SK-N-SH (cell line): ENCODE measurements at regions not wholly inside any gene's neighbourhood (a gene's known extent, or its start where the extent isn't known, plus 50 kb on each side); places are given as distances from the start of the nearest gene placed in this dataset.

Experiments used
- CTCF ChIA-PET: fragments of 300-600, 350-600 bp; formaldehyde crosslinking; extraction: SDS; loops from one replicate; lab custom pipeline; 2021; lab: Yijun Ruan, JAX
- POLR2A ChIA-PET: fragments of 350-600 bp; sonication (Branson Sonifier 250); formaldehyde crosslinking; extraction: SDS; loops from one replicate; lab custom pipeline; 2020; ENCODE audit warnings: antibody characterized with exemption, inconsistent platforms; lab: Yijun Ruan, JAX
- DNase-seq: peaks from one replicate; pipeline ENCODE4 v3.0.0; 2012
- H2AFZ ChIP-seq: fragments of 200-600 bp; sonication (generic); 2 replicates; pipeline ENCODE4 v1.8.1; 2016; ENCODE audit warnings: antibody characterized with exemption, mild to moderate bottlenecking, low read depth
- H3F3A ChIP-seq: fragments of 200-600 bp; sonication (generic); replicated peaks from 2 replicates; pipeline ENCODE3; 2016; ENCODE audit warnings: antibody characterized with exemption, mild to moderate bottlenecking; ENCODE audit not compliant: insufficient read depth
- H3K27ac ChIP-seq, 2 experiments: fragments of 200-500 bp in 1 of 2; fragments of 200-600 bp in 1 of 2; sonication (Bioruptor generic) in 1 of 2; sonication (generic), shearing (Covaris generic) in 1 of 2; 2 replicates each; pipeline versions ENCODE4 v1.5.1 to v1.6.1; 2014 to 2016; ENCODE audit warnings: low read depth in 2 of 2, inconsistent platforms in 1 of 2, low read length in 1 of 2, mild to moderate bottlenecking in 1 of 2, mixed read lengths in 1 of 2
- H3K27me3 ChIP-seq: fragments of 200-600 bp; sonication (generic), shearing (Covaris generic); 2 replicates; pipeline ENCODE4 v1.6.1; 2016; ENCODE audit warnings: mixed run types; ENCODE audit not compliant: insufficient read depth
- H3K36me3 ChIP-seq, 2 experiments: fragments of 200-500 bp in 1 of 2; fragments of 200-600 bp in 1 of 2; sonication (Bioruptor generic) in 1 of 2; sonication (generic) in 1 of 2; replicated peaks in 1 of 2; 2 replicates each; pipeline versions ENCODE3 to v1.5.1; 2014 to 2016; ENCODE audit warnings: low read length in 1 of 2, mild to moderate bottlenecking in 1 of 2; ENCODE audit not compliant: insufficient read depth in 2 of 2, control insufficient read depth in 1 of 2
- H3K4me1 ChIP-seq, 2 experiments: fragments of 200-500 bp in 1 of 2; fragments of 200-600 bp in 1 of 2; sonication (Bioruptor generic) in 1 of 2; sonication (generic), shearing (Covaris generic) in 1 of 2; 2 replicates each; pipeline versions ENCODE4 v1.5.1 to v1.6.1; 2014 to 2016; ENCODE audit warnings: low read depth in 1 of 2, low read length in 1 of 2, mixed run types in 1 of 2; ENCODE audit not compliant: insufficient read depth in 2 of 2, control insufficient read depth in 1 of 2
- H3K4me2 ChIP-seq: fragments of 200-600 bp; sonication (generic), shearing (Covaris generic); 2 replicates; pipeline ENCODE4 v1.6.1; 2017; ENCODE audit warnings: mixed run types
- H3K4me3 ChIP-seq, 2 experiments: fragments of 200-500 bp in 1 of 2; fragments of 200-600 bp in 1 of 2; sonication (Bioruptor generic) in 1 of 2; sonication (generic), shearing (Covaris generic) in 1 of 2; 2 replicates each; pipeline versions ENCODE4 v1.5.1 to v1.8.1; 2014 to 2016; ENCODE audit warnings: low read depth in 2 of 2, inconsistent platforms in 1 of 2, low read length in 1 of 2, mild to moderate bottlenecking in 1 of 2, mixed read lengths in 1 of 2, moderate library complexity in 1 of 2
- H3K79me2 ChIP-seq: fragments of 200-600 bp; sonication (generic); 2 replicates; pipeline ENCODE4 v1.8.1; 2017; ENCODE audit warnings: mild to moderate bottlenecking; ENCODE audit not compliant: insufficient read depth
- H3K9ac ChIP-seq: fragments of 200-600 bp; sonication (generic); 2 replicates; pipeline ENCODE4 v1.6.1; 2017; ENCODE audit warnings: mixed run types
- H3K9me2 ChIP-seq: fragments of 200-600 bp; sonication (generic); 2 replicates; pipeline ENCODE4 v1.6.1; 2017; ENCODE audit warnings: mixed run types
- H3K9me3 ChIP-seq: fragments of 200-600 bp; sonication (generic); 2 replicates; pipeline ENCODE4 v1.6.1; 2017; ENCODE audit warnings: mixed run types, mild to moderate bottlenecking, moderate library complexity
- H4K20me1 ChIP-seq: fragments of 200-600 bp; sonication (generic); 2 replicates; pipeline ENCODE4 v1.6.1; 2017; ENCODE audit warnings: mild to moderate bottlenecking, mixed run types; ENCODE audit not compliant: insufficient read depth
- GABPA ChIP-seq: IDR thresholded peaks from 2 replicates; pipeline ENCODE4 v1.4.0; 2012; ENCODE audit warnings: low read depth, mild to moderate bottlenecking
- MEF2A ChIP-seq: IDR thresholded peaks from 2 replicates; pipeline ENCODE4 v1.4.0; 2012; ENCODE audit warnings: low read depth, borderline replicate concordance
- RCOR1 ChIP-seq: fragments of 150-350 bp; IDR thresholded peaks from 2 replicates; pipeline ENCODE4 v1.6.1; 2017; ENCODE audit warnings: antibody characterized with exemption, low read length
- RFX5 ChIP-seq: IDR thresholded peaks from 2 replicates; pipeline ENCODE4 v1.6.1; 2012; ENCODE audit warnings: mild to moderate bottlenecking, improper control_type of control experiment, low read length
- SIN3A ChIP-seq: IDR thresholded peaks from 2 replicates; pipeline ENCODE4 v1.6.1; 2012; ENCODE audit warnings: low read depth, mild to moderate bottlenecking, low read length, moderate library complexity, borderline replicate concordance
- USF1 ChIP-seq: IDR thresholded peaks from 2 replicates; pipeline ENCODE4 v1.4.0; 2012; ENCODE audit warnings: low read depth, borderline replicate concordance
- ZBTB33 ChIP-seq: IDR thresholded peaks from 2 replicates; pipeline ENCODE4 v1.4.0; 2012; ENCODE audit warnings: low read depth, borderline replicate concordance
- WGBS: methylation state at CpG from one replicate; pipeline ENCODE4 v1.1.6; 2017; ENCODE audit warnings: low lambda C conversion rate; 5-methylcytosine and 5-hydroxymethylcytosine counted together
- TF ChIP-seq, protein P1 (sequence below): IDR thresholded peaks from 2 replicates; pipeline ENCODE4 v1.6.1; 2012; ENCODE audit warnings: mild to moderate bottlenecking, low read depth, low read length, moderate library complexity
- TF ChIP-seq, protein P2 (sequence below): fragments of 150-350 bp; IDR thresholded peaks from 2 replicates; pipeline ENCODE4 v1.6.1; 2016; ENCODE audit warnings: mild to moderate bottlenecking, low read depth, low read length

DNA sequence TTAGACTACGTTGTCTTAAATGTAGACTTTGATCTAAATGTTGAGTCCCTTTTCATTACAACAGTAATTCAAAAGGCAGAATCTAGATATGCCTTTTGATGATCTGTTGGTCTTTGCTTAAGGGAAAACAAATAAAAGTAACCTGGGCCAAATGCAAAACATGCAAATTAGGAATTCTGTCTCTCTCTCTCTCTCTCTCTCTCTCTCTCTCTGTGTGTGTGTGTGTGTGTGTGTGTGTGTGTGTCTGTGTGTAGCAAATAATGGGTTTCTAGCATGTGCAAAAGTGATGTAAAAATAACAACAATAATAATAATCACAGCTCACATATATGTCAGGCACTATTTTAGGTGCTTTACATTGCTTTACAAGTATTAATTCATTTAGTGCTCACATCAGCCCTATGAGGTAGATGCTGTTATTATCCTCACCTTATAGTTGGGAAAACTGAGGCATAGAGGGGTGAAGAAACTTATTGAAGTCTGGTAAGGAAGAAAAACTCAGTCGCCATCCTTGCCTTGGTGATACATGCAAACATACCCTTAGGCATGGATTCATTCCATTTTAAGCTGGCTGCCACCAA is 160.3 kb upstream of the ZNF217 start:
- H4K20me1 ChIP-seq: no peaks in the 10 kb centered on the region
- no peak for DNase-seq

More for the DNA sequence above, 160.3 kb upstream of the ZNF217 start:
- no peaks in the 10 kb centered on the region for H3K9me2 ChIP-seq
- CTCF ChIA-PET: interaction anchor here (0.8 to 0.9 kb wide), 2 partner anchors 141 to 309 kb away, joined by 3 read pairs; no protein-coding TSS in a partner anchor
- H3K4me3 ChIP-seq: no peak overlapping the region
- H3K36me3 ChIP-seq: no peaks in the 10 kb centered on the region
- no peak for TF ChIP-seq RCOR1
- no peak for TF ChIP-seq USF1
- TF ChIP-seq, protein P1, sequence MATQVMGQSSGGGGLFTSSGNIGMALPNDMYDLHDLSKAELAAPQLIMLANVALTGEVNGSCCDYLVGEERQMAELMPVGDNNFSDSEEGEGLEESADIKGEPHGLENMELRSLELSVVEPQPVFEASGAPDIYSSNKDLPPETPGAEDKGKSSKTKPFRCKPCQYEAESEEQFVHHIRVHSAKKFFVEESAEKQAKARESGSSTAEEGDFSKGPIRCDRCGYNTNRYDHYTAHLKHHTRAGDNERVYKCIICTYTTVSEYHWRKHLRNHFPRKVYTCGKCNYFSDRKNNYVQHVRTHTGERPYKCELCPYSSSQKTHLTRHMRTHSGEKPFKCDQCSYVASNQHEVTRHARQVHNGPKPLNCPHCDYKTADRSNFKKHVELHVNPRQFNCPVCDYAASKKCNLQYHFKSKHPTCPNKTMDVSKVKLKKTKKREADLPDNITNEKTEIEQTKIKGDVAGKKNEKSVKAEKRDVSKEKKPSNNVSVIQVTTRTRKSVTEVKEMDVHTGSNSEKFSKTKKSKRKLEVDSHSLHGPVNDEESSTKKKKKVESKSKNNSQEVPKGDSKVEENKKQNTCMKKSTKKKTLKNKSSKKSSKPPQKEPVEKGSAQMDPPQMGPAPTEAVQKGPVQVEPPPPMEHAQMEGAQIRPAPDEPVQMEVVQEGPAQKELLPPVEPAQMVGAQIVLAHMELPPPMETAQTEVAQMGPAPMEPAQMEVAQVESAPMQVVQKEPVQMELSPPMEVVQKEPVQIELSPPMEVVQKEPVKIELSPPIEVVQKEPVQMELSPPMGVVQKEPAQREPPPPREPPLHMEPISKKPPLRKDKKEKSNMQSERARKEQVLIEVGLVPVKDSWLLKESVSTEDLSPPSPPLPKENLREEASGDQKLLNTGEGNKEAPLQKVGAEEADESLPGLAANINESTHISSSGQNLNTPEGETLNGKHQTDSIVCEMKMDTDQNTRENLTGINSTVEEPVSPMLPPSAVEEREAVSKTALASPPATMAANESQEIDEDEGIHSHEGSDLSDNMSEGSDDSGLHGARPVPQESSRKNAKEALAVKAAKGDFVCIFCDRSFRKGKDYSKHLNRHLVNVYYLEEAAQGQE: no peak
- no peak for TF ChIP-seq RFX5
- no peak for TF ChIP-seq ZBTB33
- no peak for TF ChIP-seq SIN3A
- TF ChIP-seq MEF2A: no peak
- TF ChIP-seq GABPA: no peak
- TF ChIP-seq, protein P2, sequence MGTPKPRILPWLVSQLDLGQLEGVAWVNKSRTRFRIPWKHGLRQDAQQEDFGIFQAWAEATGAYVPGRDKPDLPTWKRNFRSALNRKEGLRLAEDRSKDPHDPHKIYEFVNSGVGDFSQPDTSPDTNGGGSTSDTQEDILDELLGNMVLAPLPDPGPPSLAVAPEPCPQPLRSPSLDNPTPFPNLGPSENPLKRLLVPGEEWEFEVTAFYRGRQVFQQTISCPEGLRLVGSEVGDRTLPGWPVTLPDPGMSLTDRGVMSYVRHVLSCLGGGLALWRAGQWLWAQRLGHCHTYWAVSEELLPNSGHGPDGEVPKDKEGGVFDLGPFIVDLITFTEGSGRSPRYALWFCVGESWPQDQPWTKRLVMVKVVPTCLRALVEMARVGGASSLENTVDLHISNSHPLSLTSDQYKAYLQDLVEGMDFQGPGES: no peak
- 75% methylated on average over 2 of the region's 2 CpGs for WGBS
- H3K9ac ChIP-seq: no peak overlapping the region
- H3K27me3 ChIP-seq: no peaks in the 10 kb centered on the region
- no peaks in the 10 kb centered on the region for H3K79me2 ChIP-seq
- no peak overlapping the region for H3K4me2 ChIP-seq
- H3K4me1 ChIP-seq: peaks cover 12 to 23% of the 10 kb centered on the region in 2 experiments; a peak in 3 of 4 replicates
- no peak overlapping the region for H3K27ac ChIP-seq
- POLR2A ChIA-PET: no interaction called here
- H3K9me3 ChIP-seq: no peaks in the 10 kb centered on the region
- peaks cover 19% of the 10 kb centered on the region for H3F3A ChIP-seq
- 0 out of 2 replicates have a peak overlapping the region, but pooled peaks have one; percentile 11 for H2AFZ ChIP-seq
